HEK293 (cell line): ENCODE measurements at regions not wholly inside any gene's neighbourhood (a gene's known extent, or its start where the extent isn't known, plus 50 kb on each side); places are given as distances from the start of the nearest gene placed in this dataset.

Experiments
- CTCF ChIP-seq: fragments of 450-650 bp; formaldehyde crosslinking; IDR thresholded peaks from 2 replicates; pipeline ENCODE4 v1.5.1; 2016; ENCODE audit warnings: missing biosample characterization, missing genetic modification characterization
- GLI4 ChIP-seq: fragments of 450-650 bp; formaldehyde crosslinking; IDR thresholded peaks from 2 replicates; pipeline ENCODE4 v1.5.1; 2016; ENCODE audit warnings: missing biosample characterization, missing genetic modification characterization
- OSR2 ChIP-seq: fragments of 450-650 bp; formaldehyde crosslinking; IDR thresholded peaks from 2 replicates; pipeline ENCODE4 v1.5.1; 2016; ENCODE audit warnings: missing biosample characterization, missing genetic modification characterization
- ZNF148 ChIP-seq: fragments of 450-650 bp; formaldehyde crosslinking; IDR thresholded peaks from 2 replicates; pipeline ENCODE4 v1.5.0; 2017; ENCODE audit warnings: missing biosample characterization, missing genetic modification characterization, borderline replicate concordance
- ZNF248 ChIP-seq: fragments of 450-650 bp; formaldehyde crosslinking; IDR thresholded peaks from 2 replicates; pipeline ENCODE4 v1.5.1; 2017; ENCODE audit warnings: missing biosample characterization, missing genetic modification characterization
- ZNF768 ChIP-seq: fragments of 450-650 bp; formaldehyde crosslinking; IDR thresholded peaks from 2 replicates; pipeline ENCODE4 v1.5.1; 2018; ENCODE audit warnings: missing biosample characterization, mild to moderate bottlenecking, missing genetic modification characterization

GRCh38 chr7:26588511-26588910 lies 275.9 kb downstream of the SKAP2 start:
- TF ChIP-seq ZNF248 (tag by site-specific recombination) (no peak), GLI4 (tag by site-specific recombination) (no peak), CTCF (tag by site-specific recombination) (no peak), ZNF148 (tag by site-specific recombination) (no peak), OSR2 (tag by site-specific recombination) (no peak), ZNF768 (tag by site-specific recombination) (no peak)
